Neuronal stem cell (in vitro differentiated cells): ENCODE measurements at regions not wholly inside any gene's neighbourhood (a gene's known extent, or its start where the extent isn't known, plus 50 kb on each side); places are given as distances from the start of the nearest gene placed in this dataset.

Experiments used
- DNase-seq: peaks from one replicate; pipeline ENCODE4 v3.0.0-alpha.2; 2013; ENCODE audit warnings: low spot score
- H2AFZ ChIP-seq: one replicate; pipeline ENCODE4 v1.6.1; 2013; ENCODE audit warnings: mild to moderate bottlenecking, low read length, inconsistent platforms
- H2AK5ac ChIP-seq: 2 replicates; pipeline ENCODE4 v1.6.1; 2013; ENCODE audit warnings: low read depth, mild to moderate bottlenecking, inconsistent platforms, low read length, moderate library complexity, mixed read lengths
- H2BK120ac ChIP-seq: 2 replicates; pipeline ENCODE4 v1.6.1; 2013; ENCODE audit warnings: low read depth, mild to moderate bottlenecking, inconsistent platforms, low read length, moderate library complexity, mixed read lengths
- H2BK12ac ChIP-seq: one replicate; pipeline ENCODE4 v1.6.1; 2013; ENCODE audit warnings: low read length, inconsistent platforms
- H2BK15ac ChIP-seq: 2 replicates; pipeline ENCODE4 v1.6.1; 2013; ENCODE audit warnings: mild to moderate bottlenecking, low read length, inconsistent platforms, mixed read lengths
- H2BK5ac ChIP-seq: one replicate; pipeline ENCODE4 v1.6.1; 2013; ENCODE audit warnings: inconsistent platforms, mild to moderate bottlenecking, low read length, moderate library complexity
- H3K14ac ChIP-seq: one replicate; pipeline ENCODE4 v1.6.1; 2013; ENCODE audit warnings: low read length, inconsistent platforms
- H3K18ac ChIP-seq: 2 replicates; pipeline ENCODE4 v1.6.1; 2013; ENCODE audit warnings: low read length, inconsistent platforms
- H3K23ac ChIP-seq: 2 replicates; pipeline ENCODE4 v1.6.1; 2013; ENCODE audit warnings: low read depth, mild to moderate bottlenecking, mixed read lengths, low read length, inconsistent platforms; ENCODE audit not compliant: poor library complexity
- H3K27ac ChIP-seq: replicated peaks from 3 replicates; pipeline ENCODE4 v1.5.1; 2013; ENCODE audit warnings: low read length, inconsistent platforms
- H3K27me3 ChIP-seq, 3 experiments: 2 replicates each; pipeline ENCODE4 v1.6.1; 2013; ENCODE audit warnings: low read length in 3 of 3, mild to moderate bottlenecking in 2 of 3, inconsistent platforms in 1 of 3, low read depth in 1 of 3, mixed read lengths in 1 of 3, moderate library complexity in 1 of 3; ENCODE audit not compliant: control insufficient read depth in 3 of 3, insufficient read depth in 3 of 3
- H3K36me3 ChIP-seq, 2 donors: replicated peaks in 1 of 2; 2 replicates each; pipeline ENCODE4 v1.6.1; 2013; ENCODE audit warnings: low read length in 2 of 2; ENCODE audit not compliant: control insufficient read depth in 2 of 2, insufficient read depth in 2 of 2
- H3K4ac ChIP-seq: 2 replicates; pipeline ENCODE4 v1.6.1; 2013; ENCODE audit warnings: inconsistent platforms, mild to moderate bottlenecking, low read length, moderate library complexity
- H3K4me1 ChIP-seq, 2 donors: 1 replicate in 1 of 2; 2 replicates in 1 of 2; pipeline ENCODE4 v1.6.1; 2013; ENCODE audit warnings: low read length in 2 of 2, low read depth in 1 of 2; ENCODE audit not compliant: control insufficient read depth in 2 of 2, insufficient read depth in 1 of 2
- H3K4me2 ChIP-seq: one replicate; pipeline ENCODE4 v1.6.1; 2013; ENCODE audit warnings: mild to moderate bottlenecking, low read length, inconsistent platforms; ENCODE audit not compliant: insufficient read depth, poor library complexity, severe bottlenecking
- H3K4me3 ChIP-seq, 2 donors: 2 replicates each; pipeline ENCODE4 v1.5.1; 2013; ENCODE audit warnings: low read length in 2 of 2, mild to moderate bottlenecking in 2 of 2, inconsistent platforms in 1 of 2, moderate library complexity in 1 of 2
- H3K79me1 ChIP-seq: one replicate; pipeline ENCODE4 v1.6.1; 2013; ENCODE audit warnings: low read depth, mild to moderate bottlenecking, inconsistent platforms, low read length, moderate library complexity
- H3K9ac ChIP-seq: one replicate; pipeline ENCODE4 v1.6.1; 2013; ENCODE audit warnings: mild to moderate bottlenecking, low read depth, low read length, inconsistent platforms; ENCODE audit not compliant: poor library complexity
- H3K9me3 ChIP-seq, 2 donors: replicated peaks in 1 of 2; 2 replicates each; pipeline versions ENCODE3 to v1.6.1; 2013; ENCODE audit warnings: low read length in 2 of 2, mild to moderate bottlenecking in 2 of 2, inconsistent platforms in 1 of 2, low read depth in 1 of 2, mixed read lengths in 1 of 2, moderate library complexity in 1 of 2; ENCODE audit not compliant: control insufficient read depth in 2 of 2, insufficient read depth in 1 of 2
- H4K8ac ChIP-seq: one replicate; pipeline ENCODE4 v1.6.1; 2013; ENCODE audit warnings: low read depth, mild to moderate bottlenecking, inconsistent platforms, low read length, moderate library complexity
- H4K91ac ChIP-seq: one replicate; pipeline ENCODE4 v1.6.1; 2013; ENCODE audit warnings: low read length, low read depth, mild to moderate bottlenecking, inconsistent platforms; ENCODE audit not compliant: poor library complexity
- WGBS, 2 donors: extraction: QIAGEN DNeasy Blood & Tissue Kit; methylation state at CpG; one replicate each; pipeline ENCODE4 v1.1.7; 2013; ENCODE audit warnings: missing lambda C conversion rate in 2 of 2, mixed read lengths in 1 of 2; ENCODE audit not compliant: insufficient read length in 2 of 2, insufficient replicate concordance in 1 of 2; ENCODE audit errors: extremely low coverage in 2 of 2; 5-methylcytosine and 5-hydroxymethylcytosine counted together

- Histone ChIP-seq H2BK120ac (no peak overlapping the region), H2AK5ac (no peak overlapping the region), H3K4ac (no peak overlapping the region), H3K4me2 (no peak overlapping the region), H2BK15ac (no peak overlapping the region), H3K14ac (no peak overlapping the region), H2AFZ (no peak overlapping the region), H3K4me1 (peaks cover 0 to 3% of the 10 kb centered on the region in 2 donors), H3K36me3 (no peaks in the 10 kb centered on the region), H3K23ac (no peak overlapping the region), H3K18ac (no peak overlapping the region), H3K4me3 (no peak overlapping the region), H3K27me3 (peaks cover 0 to 63% (median 0%) of the 10 kb centered on the region in 3 experiments), H3K27ac (no peak overlapping the region), H2BK5ac (no peak overlapping the region), H4K91ac (no peak overlapping the region), H2BK12ac (no peak overlapping the region), H3K9ac (no peak overlapping the region), H3K9me3 (no peaks in the 10 kb centered on the region), H3K79me1 (no peaks in the 10 kb centered on the region), H4K8ac (no peak overlapping the region)
- no CpG with 5 or more reads among the region's 5 CpGs for WGBS, 2 donors
- DNase-seq, result no peak
These were observed 75.4 kb upstream of the ZNF423 start for GRCh38 chr16:49931266-49931665.

- Histone ChIP-seq H3K36me3 (no peaks in the 10 kb centered on the region), H4K8ac (no peak overlapping the region), H3K9me3 (no peaks in the 10 kb centered on the region), H3K4ac (no peak overlapping the region), H3K9ac (no peak overlapping the region), H2AFZ (no peak overlapping the region), H3K27ac (no peak overlapping the region), H2BK12ac (no peak overlapping the region), H2BK15ac (no peak overlapping the region), H3K18ac (no peak overlapping the region), H3K79me1 (no peaks in the 10 kb centered on the region), H3K27me3 (peaks cover 0 to 63% (median 0%) of the 10 kb centered on the region in 3 experiments), H2BK120ac (no peak overlapping the region), H2AK5ac (no peak overlapping the region), H2BK5ac (no peak overlapping the region), H3K14ac (no peak overlapping the region), H3K23ac (no peak overlapping the region), H3K4me1 (peaks cover 0 to 3% of the 10 kb centered on the region in 2 donors), H4K91ac (no peak overlapping the region), H3K4me3 (no peak overlapping the region), H3K4me2 (no peak overlapping the region)
- no CpG with 5 or more reads among the region's 10 CpGs for WGBS, 2 donors
- no peak for DNase-seq
These were observed 76.0 kb upstream of the ZNF423 start for GRCh38 chr16:49931916-49932315.

- Histone ChIP-seq H2BK120ac (no peak overlapping the region), H3K4me3 (no peak overlapping the region), H3K79me1 (no peaks in the 10 kb centered on the region), H2BK15ac (no peak overlapping the region), H3K4me1 (peaks cover 0 to 3% of the 10 kb centered on the region in 2 donors), H2BK12ac (no peak overlapping the region), H3K27ac (no peak overlapping the region), H3K4ac (no peak overlapping the region), H3K9ac (no peak overlapping the region), H2AFZ (no peak overlapping the region), H2BK5ac (no peak overlapping the region), H4K8ac (no peak overlapping the region), H3K23ac (no peak overlapping the region), H3K14ac (no peak overlapping the region), H3K9me3 (no peaks in the 10 kb centered on the region), H3K36me3 (no peaks in the 10 kb centered on the region), H2AK5ac (no peak overlapping the region), H3K4me2 (no peak overlapping the region), H3K18ac (no peak overlapping the region), H4K91ac (no peak overlapping the region), H3K27me3 (peaks cover 0 to 61% (median 0%) of the 10 kb centered on the region in 3 experiments)
- no CpG with 5 or more reads among the region's 8 CpGs for WGBS, 2 donors
- DNase-seq, result no peak
These were observed 76.5 kb upstream of the ZNF423 start for GRCh38 chr16:49932434-49932833.

- Histone ChIP-seq H4K8ac (no peak overlapping the region), H3K27me3 (peaks cover 0 to 56% (median 0%) of the 10 kb centered on the region in 3 experiments), H3K14ac (no peak overlapping the region), H2AK5ac (no peak overlapping the region), H3K4me2 (no peak overlapping the region), H3K79me1 (no peaks in the 10 kb centered on the region), H2BK120ac (no peak overlapping the region), H3K9me3 (no peaks in the 10 kb centered on the region), H3K9ac (no peak overlapping the region), H4K91ac (no peak overlapping the region), H3K23ac (no peak overlapping the region), H2BK15ac (no peak overlapping the region), H2BK12ac (no peak overlapping the region), H3K4me3 (no peak overlapping the region), H2AFZ (no peak overlapping the region), H3K4ac (no peak overlapping the region), H3K36me3 (no peaks in the 10 kb centered on the region), H3K18ac (no peak overlapping the region), H3K27ac (no peak overlapping the region), H2BK5ac (no peak overlapping the region), H3K4me1 (peaks cover 0 to 3% of the 10 kb centered on the region in 2 donors)
- WGBS, 2 donors, result no CpG with 5 or more reads among the region's 4 CpGs
- DNase-seq, result no peak
These were observed 77.0 kb upstream of the ZNF423 start for GRCh38 chr16:49932946-49933345.
